ENCODE measurements at regions not wholly inside any gene's neighbourhood (a gene's known extent, or its start where the extent isn't known, plus 50 kb on each side); places are given as distances from the start of the nearest gene placed in this dataset.

DNA sequence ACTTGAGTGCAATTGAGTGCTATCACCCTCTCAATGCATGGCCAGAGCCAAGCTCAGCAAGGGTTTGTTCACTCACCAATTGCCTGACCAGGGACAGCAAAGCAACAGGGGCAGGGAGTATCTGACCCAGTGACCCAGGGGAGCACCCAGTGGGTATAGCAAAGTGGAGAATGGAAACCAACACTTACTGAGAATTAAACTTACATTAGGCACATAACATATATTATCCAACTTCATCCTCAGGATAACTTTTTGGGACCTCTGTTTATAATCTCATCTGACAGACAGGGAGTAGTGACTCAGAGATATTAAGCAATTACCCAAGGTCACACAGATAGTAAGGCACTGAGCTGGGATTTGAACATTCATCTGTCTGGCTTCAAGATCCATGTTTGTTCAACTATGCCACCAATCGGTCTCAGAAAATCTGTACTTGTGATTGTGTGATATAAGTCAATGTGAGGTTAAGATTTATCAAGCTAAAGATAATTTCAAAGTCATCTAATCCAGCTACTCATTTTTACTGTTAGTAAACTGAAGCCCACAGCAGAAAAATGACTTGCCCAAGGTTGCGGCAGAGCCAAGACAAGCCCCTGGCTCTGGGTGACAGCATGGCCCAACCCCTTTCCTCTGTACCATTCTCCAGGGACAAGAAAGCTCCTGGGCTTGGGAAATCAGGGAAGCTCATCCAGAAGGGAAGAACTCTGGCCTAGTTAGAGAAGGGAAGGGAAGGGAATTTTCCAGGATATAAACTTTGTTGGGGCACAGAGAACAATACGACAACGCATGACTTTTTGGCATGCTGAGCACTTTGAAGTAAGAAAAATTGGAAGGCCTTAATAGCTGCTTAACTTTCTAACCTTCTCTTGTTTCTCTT lies 138.0 kb upstream of the SMAD3 start:
- TF ChIP-seq, protein P1, sequence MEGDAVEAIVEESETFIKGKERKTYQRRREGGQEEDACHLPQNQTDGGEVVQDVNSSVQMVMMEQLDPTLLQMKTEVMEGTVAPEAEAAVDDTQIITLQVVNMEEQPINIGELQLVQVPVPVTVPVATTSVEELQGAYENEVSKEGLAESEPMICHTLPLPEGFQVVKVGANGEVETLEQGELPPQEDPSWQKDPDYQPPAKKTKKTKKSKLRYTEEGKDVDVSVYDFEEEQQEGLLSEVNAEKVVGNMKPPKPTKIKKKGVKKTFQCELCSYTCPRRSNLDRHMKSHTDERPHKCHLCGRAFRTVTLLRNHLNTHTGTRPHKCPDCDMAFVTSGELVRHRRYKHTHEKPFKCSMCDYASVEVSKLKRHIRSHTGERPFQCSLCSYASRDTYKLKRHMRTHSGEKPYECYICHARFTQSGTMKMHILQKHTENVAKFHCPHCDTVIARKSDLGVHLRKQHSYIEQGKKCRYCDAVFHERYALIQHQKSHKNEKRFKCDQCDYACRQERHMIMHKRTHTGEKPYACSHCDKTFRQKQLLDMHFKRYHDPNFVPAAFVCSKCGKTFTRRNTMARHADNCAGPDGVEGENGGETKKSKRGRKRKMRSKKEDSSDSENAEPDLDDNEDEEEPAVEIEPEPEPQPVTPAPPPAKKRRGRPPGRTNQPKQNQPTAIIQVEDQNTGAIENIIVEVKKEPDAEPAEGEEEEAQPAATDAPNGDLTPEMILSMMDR (IDR thresholded peaks at IDR 0.05): no peak
- ATAC-seq (ENCODE audit: low FRiP score) (no peak), DNase-seq (ENCODE audit: low spot score) (no peak)

DNA sequence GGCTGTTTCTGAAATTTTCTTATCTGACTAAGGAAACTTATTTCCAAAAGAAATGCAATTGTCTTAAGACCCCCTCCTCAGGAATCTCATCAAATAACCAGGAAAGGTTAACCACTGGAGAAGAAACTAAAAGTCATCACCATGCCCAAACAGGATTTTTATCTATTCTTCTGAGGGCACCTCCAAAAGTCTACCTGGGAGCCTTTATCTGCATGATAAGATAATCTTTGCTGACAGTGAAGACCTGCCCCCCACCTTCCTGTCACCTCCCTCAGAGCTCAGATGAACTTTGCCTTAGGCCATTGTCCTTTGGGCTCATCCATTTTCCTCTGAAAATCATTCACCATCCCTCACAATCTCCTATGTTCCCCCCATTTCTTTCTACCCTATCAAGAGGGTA lies 137.3 kb upstream of the SMAD3 start:
- DNase-seq (ENCODE audit: low spot score) (no peak), ATAC-seq (ENCODE audit: low FRiP score) (no peak)
- TF ChIP-seq, protein P1 (IDR thresholded peaks at IDR 0.05): no peak

DNA sequence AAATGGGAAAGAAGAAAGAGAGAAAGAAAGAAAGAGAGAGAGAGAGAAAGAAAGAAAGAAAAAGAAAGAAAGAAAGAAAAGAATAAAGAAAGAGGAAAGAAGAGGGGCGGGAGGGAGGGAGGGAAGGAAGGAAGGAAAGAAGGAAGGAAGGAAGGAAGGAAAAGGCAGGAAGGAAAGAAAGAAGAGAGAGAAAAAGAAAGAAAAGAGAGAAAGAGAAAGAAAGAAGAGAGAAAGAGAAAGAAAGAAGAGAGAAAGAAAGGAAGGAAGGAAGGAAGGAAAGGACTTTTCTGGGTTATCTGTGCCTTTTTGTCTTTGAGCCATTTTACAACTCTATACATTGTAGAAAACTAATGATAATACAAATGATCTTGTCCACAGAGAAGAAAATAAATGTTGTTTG lies 136.6 kb upstream of the SMAD3 start:
- TF ChIP-seq, protein P1 (IDR thresholded peaks at IDR 0.05): no peak
- DNase-seq (ENCODE audit: low spot score) (no peak), ATAC-seq (ENCODE audit: low FRiP score) (no peak)

DNA sequence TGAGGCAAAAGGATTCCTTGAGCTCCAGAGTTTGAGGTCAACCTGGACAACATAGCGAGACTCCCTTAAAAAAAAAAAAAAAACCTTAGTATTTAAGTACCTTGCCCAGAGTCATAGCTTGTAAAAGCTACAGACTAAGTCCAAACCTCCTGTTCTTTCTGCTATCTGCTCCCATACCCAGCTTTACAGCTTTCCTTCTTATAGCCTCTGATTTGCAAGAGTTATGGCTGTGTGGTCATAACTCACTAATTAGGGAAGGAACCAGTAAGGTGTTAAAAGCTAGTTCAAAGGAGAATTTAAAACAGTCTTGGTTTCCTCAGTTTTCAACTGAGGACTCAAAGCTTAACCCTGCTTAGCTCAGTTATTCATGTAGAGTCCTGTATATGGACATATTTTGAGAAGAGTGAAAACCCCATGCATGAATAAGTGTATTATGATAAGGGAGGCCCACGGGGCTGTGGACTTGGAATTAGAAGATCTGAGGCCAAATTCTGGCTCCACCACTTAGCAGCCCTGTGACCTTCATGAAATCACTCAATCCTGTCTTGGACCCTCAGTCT lies 135.5 kb upstream of the SMAD3 start:
- no peak for ATAC-seq (ENCODE audit: low FRiP score)
- TF ChIP-seq, protein P1 (IDR thresholded peaks at IDR 0.05): no peak
- no peak for DNase-seq (ENCODE audit: low spot score)

- TF ChIP-seq, protein P1 (IDR thresholded peaks at IDR 0.05): no peak
- ATAC-seq (ENCODE audit: low FRiP score) (peak; percentile 7), DNase-seq (ENCODE audit: low spot score) (no peak)
Measured at GRCh38 chr15:66931768-66932633, 133.4 kb upstream of the SMAD3 start.

GRCh38 chr15:66932634-66933024 lies 132.8 kb upstream of the SMAD3 start:
- DNase-seq (ENCODE audit: low spot score) (no peak), ATAC-seq (ENCODE audit: low FRiP score) (no peak)
- TF ChIP-seq, protein P1 (IDR thresholded peaks at IDR 0.05): no peak

All from omental fat pad (tissue), 3 donors.